CD4-positive, alpha-beta T cell treated with Interleukin-1 beta for 1 hour (primary cell): ENCODE measurements at regions not wholly inside any gene's neighbourhood (a gene's known extent, or its start where the extent isn't known, plus 50 kb on each side); places are given as distances from the start of the nearest gene placed in this dataset.

Source experiments
- DNase-seq, 2 donors: peaks; one replicate each; pipeline ENCODE4 v3.0.0-alpha.2; 2020 to 2022

- DNase-seq = no peak
Measured at GRCh38 chr14:38762426-38762825, 340.6 kb downstream of the SEC23A start.

GRCh38 chr14:38761033-38761432 is 342.0 kb downstream of the SEC23A start:
- DNase-seq = no peak

DNA sequence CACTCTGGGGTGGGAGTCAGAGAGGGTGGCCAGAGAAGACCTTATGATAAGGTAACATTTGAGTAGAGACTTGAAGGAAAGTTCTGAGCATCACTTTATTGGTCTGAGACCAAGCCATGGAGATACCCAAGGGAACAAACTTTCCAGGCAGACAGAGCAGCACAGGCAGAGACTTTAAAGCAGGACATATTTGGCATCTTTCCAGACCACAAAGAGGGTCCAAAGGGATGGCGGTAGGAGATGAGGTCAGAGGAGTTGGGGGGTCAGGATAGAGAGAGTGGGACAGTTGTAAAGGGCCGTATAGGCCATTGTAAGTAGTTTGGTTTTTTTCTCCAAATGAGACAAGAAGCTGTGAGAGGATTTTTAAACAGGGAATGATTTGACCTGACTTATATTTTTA is 344.4 kb downstream of the SEC23A start:
- no peak for DNase-seq

DNA sequence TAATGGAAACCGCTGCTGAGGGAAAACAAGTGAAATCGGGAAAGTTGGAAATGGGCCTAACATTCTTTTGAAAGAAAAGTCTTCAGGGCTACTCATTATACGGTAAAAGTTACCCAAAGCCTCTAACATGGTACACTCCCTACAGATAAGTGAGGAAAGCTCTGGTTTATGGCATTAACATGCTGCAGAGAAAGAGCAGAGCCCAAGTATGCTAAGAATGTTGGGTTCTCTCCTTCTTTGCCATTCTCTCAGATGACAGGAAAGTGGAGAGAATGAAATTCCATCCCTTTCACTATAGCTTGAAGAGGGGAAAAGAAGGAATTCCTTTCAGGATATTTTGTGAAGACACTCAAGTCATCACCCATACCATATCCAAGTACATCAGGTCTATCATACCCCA is 348.0 kb downstream of the SEC23A start:
- DNase-seq = no peak

- DNase-seq = no peak
Measured at GRCh38 chr14:38752750-38753149, 350.3 kb downstream of the SEC23A start.

- DNase-seq = no peak
Measured at GRCh38 chr14:38752341-38752740, 350.7 kb downstream of the SEC23A start.

DNA sequence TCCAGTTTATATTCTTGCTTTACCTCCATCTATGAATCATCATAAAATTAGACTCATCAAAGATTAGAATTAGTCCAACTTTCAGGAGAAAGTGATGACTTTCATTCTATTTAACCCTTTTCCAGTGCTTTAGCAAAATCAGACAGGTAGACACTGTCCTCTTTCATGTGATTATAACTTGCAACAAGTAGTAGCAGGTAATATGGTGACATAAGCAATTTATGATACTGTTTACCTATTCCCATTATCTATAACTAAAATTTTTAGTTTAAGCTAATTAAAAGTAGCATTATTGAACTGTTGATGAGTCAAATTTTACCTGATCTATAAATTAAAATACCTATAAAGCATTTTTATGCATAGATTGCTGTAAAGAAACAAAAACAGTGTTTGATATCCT is 351.6 kb downstream of the SEC23A start:
- DNase-seq = no peak

DNA sequence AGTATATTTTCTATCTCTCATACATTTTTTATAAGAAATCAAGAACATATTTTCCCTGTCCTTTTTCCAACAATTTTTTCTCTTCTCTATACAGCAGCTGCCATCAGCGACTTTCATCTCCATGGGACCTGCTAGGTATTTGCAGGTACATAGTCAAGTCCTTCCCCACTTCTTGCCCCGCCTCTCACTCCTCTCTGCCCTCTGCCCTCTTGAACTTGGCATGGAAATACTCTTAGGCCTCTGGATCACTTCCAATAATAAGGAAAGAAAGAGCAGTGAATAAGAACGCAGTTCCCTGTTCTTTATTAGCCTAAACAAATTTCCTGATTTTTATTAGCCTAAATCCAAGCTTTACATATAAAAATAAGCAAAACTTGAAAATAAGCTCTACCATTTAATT is 353.1 kb downstream of the SEC23A start:
- no peak for DNase-seq

DNA sequence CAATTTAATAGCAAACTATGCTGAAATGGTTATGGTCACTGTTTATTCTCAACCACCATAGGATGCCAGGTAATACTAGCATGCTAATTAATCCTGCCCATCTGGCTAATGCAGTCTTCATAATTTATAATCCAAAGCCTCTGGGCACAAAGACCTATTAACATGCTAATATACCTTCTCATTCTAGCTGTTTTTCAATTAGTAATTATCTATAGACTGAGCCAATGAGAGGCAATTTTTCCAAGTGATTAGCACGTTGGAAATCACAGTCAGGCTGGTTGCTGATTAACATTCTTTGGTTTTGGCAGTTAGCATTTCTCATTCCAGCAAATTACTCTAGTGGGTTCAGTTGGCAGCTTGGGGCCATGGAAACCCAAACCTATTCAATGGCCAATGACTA is 357.2 kb downstream of the SEC23A start:
- no peak for DNase-seq

DNA sequence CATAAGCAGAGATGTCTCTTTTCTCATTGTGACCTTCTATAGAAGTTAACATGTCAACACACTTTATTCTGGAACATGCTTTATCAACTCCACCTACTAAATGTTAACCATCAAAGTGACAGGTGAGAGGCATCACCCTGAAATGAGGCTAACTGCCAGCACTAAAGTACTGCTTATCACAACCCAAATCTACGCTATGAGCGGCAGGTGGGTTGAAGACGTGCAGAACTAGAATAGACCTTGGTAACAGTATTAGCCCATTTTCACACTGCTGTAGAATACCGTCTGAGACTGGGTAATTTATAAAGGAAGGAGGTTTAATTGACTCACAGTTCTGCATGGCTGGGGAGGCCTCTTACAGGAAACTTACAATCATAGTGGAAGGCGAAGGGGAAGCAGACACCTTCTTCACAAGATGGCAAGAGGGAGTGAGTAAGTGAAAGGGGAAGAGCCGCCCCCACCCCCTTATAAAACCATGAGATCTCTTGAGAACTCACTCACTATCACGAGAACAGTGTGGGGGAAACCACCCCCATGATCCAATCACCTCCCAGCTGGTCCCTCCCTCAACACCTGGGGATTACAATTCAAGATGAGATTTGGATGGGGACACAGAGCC is 359.0 kb downstream of the SEC23A start:
- DNase-seq = no peak

- DNase-seq = no peak
Measured at GRCh38 chr14:38737686-38738407, 365.2 kb downstream of the SEC23A start.

DNA sequence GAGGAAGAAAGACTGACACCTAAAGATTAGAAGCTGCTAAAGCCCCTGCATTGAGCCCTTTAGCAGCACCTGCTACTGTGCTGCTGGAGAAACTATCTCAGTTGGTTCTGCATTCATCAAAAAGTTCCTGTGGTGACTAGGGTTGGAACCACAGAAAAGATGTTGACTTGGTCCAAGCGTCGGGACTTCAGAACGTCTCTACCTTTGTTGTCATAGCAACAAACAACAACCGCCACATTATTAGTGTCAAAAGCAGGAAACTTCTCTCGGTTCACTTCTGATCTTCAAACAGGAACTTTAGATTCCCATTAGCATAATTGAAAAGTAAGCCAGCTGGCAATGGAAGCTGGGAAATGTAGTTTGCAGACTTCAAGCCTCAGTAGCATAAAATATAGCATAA is 368.0 kb downstream of the SEC23A start:
- DNase-seq = no peak

- no peak for DNase-seq
Measured at GRCh38 chr14:38731962-38732361, 371.1 kb downstream of the SEC23A start.

- DNase-seq = no peak
Measured at GRCh38 chr14:38730420-38730819, 372.6 kb downstream of the SEC23A start.

GRCh38 chr14:38727731-38728130 is 375.3 kb downstream of the SEC23A start:
- no peak for DNase-seq

GRCh38 chr14:38724621-38725020 is 378.4 kb downstream of the SEC23A start:
- no peak for DNase-seq

- DNase-seq = no peak
Measured at GRCh38 chr14:38723959-38724358, 379.1 kb downstream of the SEC23A start.

DNA sequence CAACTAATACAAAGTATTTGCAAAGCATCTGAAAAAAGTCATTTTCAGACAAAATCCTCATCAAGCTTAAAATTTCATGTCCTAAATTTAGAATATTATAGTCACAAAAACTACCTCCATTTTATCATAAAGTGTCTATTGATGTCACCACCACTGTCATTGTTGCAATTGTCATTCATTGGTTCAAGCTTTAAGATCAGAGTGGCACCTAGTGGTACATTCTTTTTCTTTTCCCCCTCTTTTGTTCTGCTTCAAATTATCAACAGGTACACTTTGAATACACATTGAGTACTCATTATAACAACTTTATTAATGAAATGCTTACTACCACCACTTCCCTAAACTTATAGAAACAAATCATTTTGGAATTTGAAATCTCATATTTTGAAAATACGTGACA is 379.8 kb downstream of the SEC23A start:
- DNase-seq = no peak

DNA sequence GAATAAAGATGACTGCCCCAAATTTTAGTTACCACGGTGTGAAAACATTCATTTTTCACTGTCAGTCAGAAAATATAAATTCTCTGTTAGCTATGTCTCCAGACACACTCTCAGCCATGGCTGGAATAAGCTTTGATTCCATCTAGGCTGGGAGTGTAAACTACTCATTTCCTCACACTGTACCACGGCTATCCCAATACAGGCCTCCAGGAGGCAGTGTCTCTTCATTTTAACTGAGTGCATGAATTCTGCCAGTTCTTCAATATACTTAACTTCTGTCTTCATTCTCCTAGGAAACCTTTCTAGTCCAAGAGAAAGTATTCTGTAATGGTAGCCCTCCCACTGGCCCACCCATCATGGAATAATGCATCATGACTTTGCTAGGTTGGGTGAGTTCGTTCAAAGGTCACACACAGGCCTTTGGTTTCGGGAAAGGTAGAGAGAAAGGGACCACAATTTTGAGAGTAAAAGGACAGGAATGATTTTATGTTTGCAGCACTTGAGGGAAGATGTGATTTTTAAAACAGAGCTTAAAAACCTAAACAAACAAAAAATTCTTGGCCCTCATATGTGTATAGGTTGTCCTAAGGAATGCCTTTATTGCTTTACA is 381.1 kb downstream of the SEC23A start:
- DNase-seq = peak; percentile 4 to 22

GRCh38 chr14:38718519-38718918 is 384.5 kb downstream of the SEC23A start:
- DNase-seq = no peak

DNA sequence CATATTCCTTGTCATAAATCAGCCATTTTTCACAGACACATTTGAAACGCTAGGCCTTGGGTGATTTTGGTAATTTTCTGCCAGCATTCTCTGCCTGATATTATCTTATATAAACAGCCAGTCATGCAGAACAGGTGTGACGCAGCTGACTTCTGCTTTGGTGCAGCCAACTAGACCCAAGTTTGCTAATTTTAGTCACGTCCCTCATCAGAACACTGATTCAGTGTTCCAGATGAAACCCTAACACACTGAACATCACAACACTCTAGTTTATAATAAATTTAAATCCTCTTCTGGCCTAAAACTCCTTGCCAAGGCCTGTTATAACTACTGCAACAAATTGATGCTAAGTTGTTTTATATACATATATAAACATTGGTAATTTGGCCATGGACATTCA is 386.1 kb downstream of the SEC23A start:
- no peak for DNase-seq

- DNase-seq = no peak
Measured at GRCh38 chr14:38710881-38711280, 392.2 kb downstream of the SEC23A start.

GRCh38 chr14:38710196-38710595 is 392.8 kb downstream of the SEC23A start:
- DNase-seq = no peak

DNA sequence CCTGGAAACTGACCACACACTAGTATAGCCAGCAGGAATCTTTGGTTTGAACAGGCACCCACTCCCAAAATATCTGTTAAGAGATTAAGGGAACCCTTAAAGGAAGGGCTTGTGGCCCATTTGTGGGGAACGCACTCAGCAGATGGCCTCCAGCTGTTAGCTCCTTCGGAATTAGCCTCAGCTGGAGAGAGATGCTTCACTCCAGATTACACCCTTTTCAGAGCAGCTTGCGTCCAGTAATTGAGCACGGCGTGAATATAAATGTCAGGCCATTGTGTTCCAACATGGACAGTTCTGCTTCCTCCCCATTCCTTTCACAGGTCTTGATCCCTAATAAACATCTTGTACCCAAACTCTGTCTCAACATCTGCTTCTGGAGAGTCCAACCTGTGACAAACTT is 397.8 kb downstream of the SEC23A start:
- DNase-seq = no peak

DNA sequence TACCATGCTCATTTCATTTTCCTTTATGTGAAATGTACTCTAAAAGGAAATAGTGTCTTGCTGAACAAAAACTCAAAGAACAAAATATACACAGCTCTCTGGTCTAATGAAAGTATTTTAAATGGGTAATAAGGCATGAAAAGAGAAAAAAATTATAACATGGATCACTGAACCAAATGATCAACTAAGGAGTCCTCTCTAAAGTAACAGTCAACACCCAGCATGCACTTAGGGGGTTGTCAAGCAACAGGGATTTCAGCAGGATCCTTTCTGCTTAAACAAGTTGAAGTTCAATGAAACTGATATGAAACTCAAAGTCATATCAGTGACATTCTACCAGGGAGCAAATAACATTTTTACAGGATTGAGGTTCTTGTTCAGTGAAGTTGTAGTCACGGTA is 398.8 kb downstream of the SEC23A start:
- no peak for DNase-seq
